ENCODE measurements at regions not wholly inside any gene's neighbourhood (a gene's known extent, or its start where the extent isn't known, plus 50 kb on each side); places are given as distances from the start of the nearest gene placed in this dataset.

DNA sequence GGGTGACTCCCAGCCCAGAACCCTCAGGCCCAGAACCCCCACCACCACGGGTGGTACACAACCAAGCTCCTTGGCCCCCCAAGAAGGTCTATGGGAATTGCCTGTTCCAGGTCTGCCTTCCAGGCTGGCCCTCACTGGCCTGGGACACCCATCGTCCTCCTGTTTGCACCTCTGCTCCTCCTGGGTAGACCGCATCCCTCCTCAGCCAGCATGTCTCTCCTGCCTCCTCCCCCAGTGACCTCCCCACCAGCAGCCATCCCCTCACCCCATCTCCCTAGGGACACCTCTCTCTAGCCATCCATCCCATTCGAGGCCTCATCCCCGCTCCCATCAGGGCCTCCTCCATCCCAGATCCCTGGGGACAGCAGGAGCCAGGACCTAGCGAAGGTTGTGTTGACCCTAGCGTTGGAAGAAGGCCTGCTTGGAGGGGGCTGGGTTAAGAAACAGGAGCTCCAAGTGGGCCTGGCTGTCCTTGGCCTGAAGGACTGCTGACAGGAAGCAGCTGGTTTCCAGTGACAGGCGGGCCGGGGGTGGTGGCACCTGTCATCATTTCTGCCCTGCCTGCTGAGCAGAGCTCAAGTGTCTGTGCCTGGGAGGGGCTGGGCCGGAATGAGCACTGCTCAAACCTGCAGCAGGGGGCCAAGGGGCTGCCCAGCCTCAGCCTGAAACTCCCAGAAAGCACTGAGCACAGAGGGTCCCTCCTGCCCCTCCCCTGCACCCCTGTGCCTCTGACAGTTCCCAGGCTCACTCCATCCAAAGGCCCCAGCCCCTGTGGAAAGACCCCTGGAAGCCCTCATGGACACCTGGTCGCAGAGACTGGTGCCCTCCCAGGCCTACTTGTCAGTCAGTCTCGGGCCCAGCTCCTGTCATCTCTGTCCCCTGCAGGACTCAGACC is 96.0 kb upstream of the OTOS start:
- TF ChIP-seq GATA3 (IDR thresholded peaks at IDR 0.05; ENCODE audit: low read depth, low read length): no peak
- TF ChIP-seq GATA2 (IDR thresholded peaks at IDR 0.05; ENCODE audit: low read depth, low read length): no peak

Data from SH-SY5Y (cell line).